ENCODE measurements at regions not wholly inside any gene's neighbourhood (a gene's known extent, or its start where the extent isn't known, plus 50 kb on each side); places are given as distances from the start of the nearest gene placed in this dataset.

- Histone ChIP-seq H3K18ac (ENCODE audit: extremely low read depth, low read length) (no peak overlapping the region), H2BK12ac (ENCODE audit: low read depth, low read length) (no peak overlapping the region), H4K91ac (replicated peaks; ENCODE audit: insufficient read length, low read length) (no peak overlapping the region), H3K56ac (replicated peaks; ENCODE audit: insufficient read length, low read depth, low read length) (no peak overlapping the region), H3K4me3 (ENCODE audit: extremely low read depth in 1 of 4, insufficient read depth in 2 of 4, low read depth in 3 of 4, low read length in 4 of 4) (no peak overlapping the region), H4K5ac (ENCODE audit: insufficient read length, low read depth, low read length) (no peak overlapping the region), H2BK20ac (ENCODE audit: low read length) (no peak overlapping the region), H3K23me2 (ENCODE audit: low read depth, low read length) (no peaks in the 10 kb centered on the region), H2BK120ac (replicated peaks; ENCODE audit: low read depth, low read length) (no peak overlapping the region), H3K27me3 (replicated peaks in 1 of 4; ENCODE audit: control insufficient read depth in 3 of 4, extremely low read depth in 1 of 4, insufficient read depth in 3 of 4, low read length in 3 of 4) (no peaks in the 10 kb centered on the region; a peak in 1 of 7 replicates), H4K20me1 (replicated peaks in 1 of 2; ENCODE audit: control insufficient read depth in 1 of 2, insufficient read depth in 2 of 2, low read length in 2 of 2) (no peaks in the 10 kb centered on the region), H3K36me3 (ENCODE audit: control insufficient read depth in 2 of 4, insufficient read depth in 4 of 4, low read length in 3 of 4) (no peaks in the 10 kb centered on the region), H2BK5ac (ENCODE audit: low read depth, low read length) (no peak overlapping the region), H3K79me2 (ENCODE audit: control insufficient read depth in 1 of 2, insufficient read depth in 2 of 2, low read length in 2 of 2) (no peaks in the 10 kb centered on the region), H3K14ac (ENCODE audit: insufficient read length) (no peak overlapping the region), H3K23ac (ENCODE audit: insufficient read length) (no peak overlapping the region), H2AK5ac (ENCODE audit: low read depth, low read length) (no peak overlapping the region), H2AFZ (ENCODE audit: low read length) (no peak overlapping the region), H3K9me3 (ENCODE audit: insufficient read depth in 2 of 2, low read depth in 1 of 2, low read length in 1 of 2) (no peaks in the 10 kb centered on the region), H3K4me2 (ENCODE audit: insufficient read depth in 1 of 2, low read depth in 2 of 2, low read length in 2 of 2) (no peak overlapping the region), H4K8ac (ENCODE audit: extremely low read depth, insufficient read depth, low read length) (no peak overlapping the region), H3K9ac (replicated peaks in 1 of 4; ENCODE audit: extremely low read depth in 1 of 4, low read depth in 3 of 4, low read length in 3 of 4) (no peak overlapping the region), H3K27ac (ENCODE audit: low read depth, low read length) (no peak overlapping the region), H3K4me1 (replicated peaks in 1 of 4; ENCODE audit: control insufficient read depth in 3 of 4, insufficient read depth in 4 of 4, low read length in 3 of 4) (no peaks in the 10 kb centered on the region; a peak in 1 of 7 replicates), H2BK15ac (ENCODE audit: low read length) (no peak overlapping the region), H3K4ac (replicated peaks; ENCODE audit: insufficient read length, low read depth, low read length) (no peak overlapping the region), H3K79me1 (ENCODE audit: low read depth, low read length) (no peaks in the 10 kb centered on the region)
- POLR2A ChIA-PET (ENCODE audit: partially characterized antibody): no interaction called here
- WGBS, 2 experiments (ENCODE audit: extremely low coverage in 1 of 2, insufficient coverage in 1 of 2, insufficient read length in 1 of 2, insufficient replicate concordance in 2 of 2, low coverage in 1 of 2, low lambda C conversion rate in 2 of 2, missing lambda C conversion rate in 1 of 2): 96% methylated on average over 23 of the region's 23 CpGs; no CpG with 5 or more reads in 1 of the 2 experiments
- CTCF ChIA-PET (ENCODE audit: partially characterized antibody): interaction anchor here (1.2 kb wide), 3 partner anchors 11 to 296 kb away, joined by 3 to 6 read pairs (median 5); no protein-coding TSS in a partner anchor
- no peak for FAIRE-seq
- TF ChIP-seq SIN3A (conservative IDR thresholded peaks at IDR 0.05 in 1 of 2, IDR thresholded peaks at IDR 0.05 in 1 of 2; ENCODE audit: low read depth in 1 of 2, low read length in 2 of 2): no peak
- DNase-seq (ENCODE audit: low read depth in 1 of 2, low spot score in 2 of 2): no peak
Measured at GRCh38 chr2:3126911-3127621, 250.6 kb downstream of the EIPR1 start.

All from H1 (cell line).